ENCODE measurements at regions not wholly inside any gene's neighbourhood (a gene's known extent, or its start where the extent isn't known, plus 50 kb on each side); places are given as distances from the start of the nearest gene placed in this dataset.

GRCh38 chr5:116787570-116787969 lies 212.9 kb upstream of the SEMA6A start:
- Histone ChIP-seq H3K36me3 (ENCODE audit: control insufficient read depth in 4 of 4, insufficient read depth in 4 of 4, low read length in 4 of 4) (no peaks in the 10 kb centered on the region), H3K9ac (ENCODE audit: insufficient read depth in 1 of 2, low read length in 2 of 2) (no peak overlapping the region), H3K27ac (ENCODE audit: low read depth in 1 of 2, low read length in 1 of 2) (no peak overlapping the region), H3K27me3 (ENCODE audit: control insufficient read depth in 3 of 3, insufficient read depth in 3 of 3, low read length in 2 of 3) (no peaks in the 10 kb centered on the region), H3K9me3 (ENCODE audit: control insufficient read depth in 4 of 4, insufficient read depth in 3 of 4, low read length in 3 of 4) (peaks cover 0 to 4% (median 2%) of the 10 kb centered on the region in 4 donors), H3K4me1 (ENCODE audit: control insufficient read depth in 5 of 5, insufficient read depth in 5 of 5, low read length in 5 of 5) (peaks cover 0 to 3% (median 0%) of the 10 kb centered on the region in 5 donors), H3K4me3 (no peak overlapping the region)
- ATAC-seq (ENCODE audit: insufficient read depth, low FRiP score) (no peak), DNase-seq (no peak)
- TF ChIP-seq CTCF (IDR thresholded peaks at IDR 0.05; ENCODE audit: control extremely low read depth, extremely low read depth): no peak
- 91 to 94% methylated on average over 2 of the region's 2 CpGs for WGBS, 2 donors

GRCh38 chr5:116785106-116785505 lies 210.5 kb upstream of the SEMA6A start:
- no peak for ATAC-seq (ENCODE audit: insufficient read depth, low FRiP score)
- DNase-seq: peak in 2 of 3 donors; percentile 40 to 74
- WGBS, 2 donors: 85 to 86% methylated on average over 4 of the region's 4 CpGs
- H3K4me1 ChIP-seq (ENCODE audit: control insufficient read depth in 5 of 5, insufficient read depth in 5 of 5, low read length in 5 of 5): peaks cover 0 to 3% (median 0%) of the 10 kb centered on the region in 5 donors
- TF ChIP-seq CTCF (IDR thresholded peaks at IDR 0.05; ENCODE audit: control extremely low read depth, extremely low read depth): no peak
- H3K9ac ChIP-seq (ENCODE audit: insufficient read depth in 1 of 2, low read length in 2 of 2): no peak overlapping the region
- no peak overlapping the region for H3K27ac ChIP-seq (ENCODE audit: low read depth in 1 of 2, low read length in 1 of 2)
- H3K36me3 ChIP-seq (ENCODE audit: control insufficient read depth in 4 of 4, insufficient read depth in 4 of 4, low read length in 4 of 4): no peaks in the 10 kb centered on the region
- H3K9me3 ChIP-seq (ENCODE audit: control insufficient read depth in 4 of 4, insufficient read depth in 3 of 4, low read length in 3 of 4): peaks cover 0 to 3% (median under 1%) of the 10 kb centered on the region in 4 donors
- no peak overlapping the region for H3K4me3 ChIP-seq
- H3K27me3 ChIP-seq (ENCODE audit: control insufficient read depth in 3 of 3, insufficient read depth in 3 of 3, low read length in 2 of 3): no peaks in the 10 kb centered on the region

GRCh38 chr5:116779846-116780245 lies 205.2 kb upstream of the SEMA6A start:
- no peak overlapping the region for H3K27ac ChIP-seq (ENCODE audit: low read depth in 1 of 2, low read length in 1 of 2)
- H3K27me3 ChIP-seq (ENCODE audit: control insufficient read depth in 3 of 3, insufficient read depth in 3 of 3, low read length in 2 of 3): peaks cover 0 to 2% (median 0%) of the 10 kb centered on the region in 3 donors
- no peak overlapping the region for H3K4me3 ChIP-seq
- 70 to 90% methylated on average over 6 of the region's 6 CpGs for WGBS, 2 donors
- no peak for DNase-seq
- peaks cover 0 to 15% (median 4%) of the 10 kb centered on the region in 5 donors for H3K4me1 ChIP-seq (ENCODE audit: control insufficient read depth in 5 of 5, insufficient read depth in 5 of 5, low read length in 5 of 5)
- no peak overlapping the region for H3K9ac ChIP-seq (ENCODE audit: insufficient read depth in 1 of 2, low read length in 2 of 2)
- TF ChIP-seq CTCF (IDR thresholded peaks at IDR 0.05; ENCODE audit: control extremely low read depth, extremely low read depth): no peak
- no peaks in the 10 kb centered on the region for H3K36me3 ChIP-seq (ENCODE audit: control insufficient read depth in 4 of 4, insufficient read depth in 4 of 4, low read length in 4 of 4)
- ATAC-seq (ENCODE audit: insufficient read depth, low FRiP score): no peak
- H3K9me3 ChIP-seq (ENCODE audit: control insufficient read depth in 4 of 4, insufficient read depth in 3 of 4, low read length in 3 of 4): peaks cover 0 to 1% (median 0%) of the 10 kb centered on the region in 4 donors
